ENCODE measurements at regions not wholly inside any gene's neighbourhood (a gene's known extent, or its start where the extent isn't known, plus 50 kb on each side); places are given as distances from the start of the nearest gene placed in this dataset.
"Not testable (repeated sequence)": the region's sequence is repeated elsewhere in the genome, so short reads cannot be mapped to it uniquely, and the experiment has no call there.

DNA sequence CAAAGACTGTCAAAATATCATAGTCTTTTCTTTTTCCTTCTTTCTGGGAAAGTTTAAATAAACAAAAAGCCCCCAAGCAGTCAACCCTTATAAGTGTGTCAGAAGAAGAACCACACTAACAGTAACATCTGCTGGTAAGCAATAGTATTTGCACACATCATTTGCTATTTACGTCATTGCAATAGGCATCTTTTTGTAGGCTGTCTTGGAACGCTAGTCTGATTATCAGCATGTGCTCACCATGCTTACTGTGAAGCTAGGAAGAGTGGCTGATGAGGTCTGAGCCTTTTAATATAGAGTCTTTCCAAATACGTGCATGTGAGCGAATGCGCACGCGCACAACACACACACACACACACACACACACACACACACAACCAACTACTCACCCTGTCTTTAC lies 599.0 kb upstream of the TPK1 start:
- no peak for DNase-seq

GRCh38 chr7:145431834-145432233 lies 596.0 kb upstream of the TPK1 start:
- no peak for DNase-seq

DNA sequence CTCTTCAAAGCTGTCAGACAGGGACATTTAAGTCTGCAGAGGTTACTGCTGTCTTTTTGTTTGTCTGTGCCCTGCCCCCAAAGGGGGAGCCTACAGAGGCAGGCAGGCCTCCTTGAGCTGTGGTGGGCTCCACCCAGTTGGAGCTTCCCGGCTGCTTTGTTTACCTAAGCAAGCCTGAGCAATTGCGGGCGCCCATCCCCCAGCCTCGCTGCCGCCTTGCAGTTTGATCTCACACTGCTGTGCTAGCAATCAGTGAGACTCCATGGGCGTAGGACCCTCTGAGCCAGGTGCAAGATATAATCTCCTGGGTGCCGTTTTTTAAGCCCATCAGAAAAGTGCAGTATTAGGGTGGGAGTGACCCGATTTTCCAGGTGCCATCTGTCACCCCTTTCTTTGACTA lies 582.6 kb upstream of the TPK1 start:
- not testable (repeated sequence) for DNase-seq

DNA sequence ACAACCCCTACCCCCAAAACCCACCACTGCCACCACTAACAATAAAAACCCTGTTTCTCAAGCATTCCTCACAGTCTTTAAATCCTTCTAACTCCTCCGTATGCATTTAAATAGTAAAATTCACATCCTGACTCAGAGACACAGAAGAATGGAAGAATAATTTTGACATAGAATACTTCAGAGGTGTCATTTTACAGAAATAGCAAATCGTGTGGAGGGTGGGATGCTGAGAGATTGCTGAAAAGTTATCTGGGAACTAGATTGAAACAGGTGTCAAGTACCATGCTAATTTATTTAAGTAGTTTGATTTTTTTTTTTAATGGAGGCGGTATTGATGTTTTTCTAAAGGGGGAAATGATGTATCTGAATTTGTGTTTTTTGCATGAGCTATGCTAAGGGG lies 575.2 kb upstream of the TPK1 start:
- no peak for DNase-seq

DNA sequence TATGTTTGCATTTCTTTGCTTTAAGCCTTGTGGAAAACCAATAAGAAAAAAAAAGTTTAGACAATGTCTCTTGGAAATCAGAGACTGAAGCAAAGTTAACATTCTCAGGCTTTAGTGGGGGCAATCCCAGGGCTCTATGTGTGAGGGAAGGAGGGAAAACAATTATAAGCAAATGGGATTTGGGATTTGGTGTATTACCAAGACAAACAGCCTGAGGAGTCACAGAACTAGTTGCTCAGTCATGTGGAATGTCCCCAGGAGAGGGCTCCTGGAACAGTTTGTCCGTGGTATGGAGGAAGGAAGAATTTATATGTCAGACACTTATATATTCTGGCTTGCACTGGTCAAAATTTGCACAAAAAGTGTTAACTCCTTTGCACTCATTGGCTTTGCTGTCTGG lies 562.9 kb upstream of the TPK1 start:
- no peak for DNase-seq

- DNase-seq = no peak
Measured at GRCh38 chr7:145394126-145394525, 558.3 kb upstream of the TPK1 start.

GRCh38 chr7:145382762-145383161 lies 546.9 kb upstream of the TPK1 start:
- DNase-seq = no peak

DNA sequence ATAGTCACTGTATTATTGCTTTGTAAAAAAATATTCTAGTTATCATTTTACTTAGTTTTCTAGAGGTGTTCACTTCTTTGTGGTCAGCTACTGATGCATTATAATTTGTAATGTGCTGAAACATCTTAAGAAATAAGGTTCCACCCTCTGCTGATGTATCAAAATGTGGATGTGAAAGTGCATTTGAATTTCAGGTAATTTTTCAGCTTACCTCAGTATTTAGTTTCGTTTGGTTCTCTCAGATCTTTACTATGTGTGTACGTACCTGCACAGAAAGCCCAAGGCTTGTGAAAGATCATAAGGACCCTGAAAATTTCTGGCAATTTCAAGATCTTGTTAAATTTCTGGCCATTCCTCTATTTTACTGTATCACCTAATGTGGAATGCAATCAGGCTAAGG lies 542.3 kb upstream of the TPK1 start:
- DNase-seq = no peak

- DNase-seq = no peak
Measured at GRCh38 chr7:145360511-145361100, 524.8 kb upstream of the TPK1 start.

DNA sequence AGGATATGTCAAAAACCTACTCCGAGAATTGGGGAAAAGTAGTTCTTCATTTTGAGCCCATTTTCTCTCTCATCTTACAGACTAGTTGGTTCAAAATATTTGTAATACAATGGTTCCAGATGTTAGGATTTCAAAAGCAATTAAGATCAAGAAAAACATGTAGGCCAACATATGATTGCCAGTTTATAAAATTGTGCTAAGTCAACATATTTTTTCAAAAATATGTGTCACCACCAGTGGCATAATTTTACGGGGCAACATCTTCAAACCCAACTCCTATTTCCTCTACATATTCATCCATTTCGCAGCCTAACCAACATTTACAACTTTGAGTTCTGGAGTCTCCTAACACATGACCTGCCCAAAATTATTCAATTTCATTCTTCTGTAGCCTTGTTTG lies 514.5 kb upstream of the TPK1 start:
- no peak for DNase-seq

- not testable (repeated sequence) for DNase-seq
Measured at GRCh38 chr7:145349452-145349851, 513.6 kb upstream of the TPK1 start.

DNA sequence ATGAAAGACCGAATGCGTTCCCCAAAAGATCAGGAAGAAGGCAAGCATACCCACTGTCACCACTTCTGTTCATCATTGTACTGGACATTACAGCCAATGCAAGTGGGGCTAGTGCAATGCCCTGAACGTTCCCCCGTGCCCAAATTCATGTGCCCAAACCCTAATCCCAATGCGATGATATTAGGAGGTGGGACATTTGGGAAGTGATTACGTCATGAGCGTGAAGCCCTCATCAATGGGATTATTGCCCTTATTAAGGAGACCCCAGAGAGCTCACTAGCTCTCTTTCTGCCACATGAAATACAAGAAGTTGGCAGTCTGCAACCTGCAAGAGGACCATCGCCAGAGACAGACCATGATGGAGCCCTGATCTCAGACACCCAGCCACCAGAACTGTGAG lies 511.4 kb upstream of the TPK1 start:
- DNase-seq = no peak

GRCh38 chr7:145339319-145339718 lies 503.5 kb upstream of the TPK1 start:
- DNase-seq = no peak

- no peak for DNase-seq
Measured at GRCh38 chr7:145331522-145331921, 495.7 kb upstream of the TPK1 start.

DNA sequence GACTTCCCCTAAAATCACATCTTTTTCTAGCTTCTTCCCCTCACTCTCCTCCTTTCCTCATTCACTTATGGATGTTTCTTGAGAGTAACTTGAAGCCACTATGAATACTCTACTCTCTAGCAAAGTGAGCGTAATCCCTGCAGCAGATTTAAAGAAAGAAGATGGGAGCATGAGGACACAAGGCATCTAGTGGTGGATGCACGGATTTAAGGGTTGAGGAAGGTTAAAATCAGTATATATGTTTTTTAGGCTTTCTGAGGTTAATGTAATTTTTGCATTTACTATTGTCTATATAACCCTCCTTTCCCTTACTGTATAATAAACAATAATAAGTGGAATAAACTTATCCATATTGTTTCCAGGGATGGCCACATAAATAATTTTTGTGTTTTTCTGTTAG lies 495.2 kb upstream of the TPK1 start:
- no peak for DNase-seq

DNA sequence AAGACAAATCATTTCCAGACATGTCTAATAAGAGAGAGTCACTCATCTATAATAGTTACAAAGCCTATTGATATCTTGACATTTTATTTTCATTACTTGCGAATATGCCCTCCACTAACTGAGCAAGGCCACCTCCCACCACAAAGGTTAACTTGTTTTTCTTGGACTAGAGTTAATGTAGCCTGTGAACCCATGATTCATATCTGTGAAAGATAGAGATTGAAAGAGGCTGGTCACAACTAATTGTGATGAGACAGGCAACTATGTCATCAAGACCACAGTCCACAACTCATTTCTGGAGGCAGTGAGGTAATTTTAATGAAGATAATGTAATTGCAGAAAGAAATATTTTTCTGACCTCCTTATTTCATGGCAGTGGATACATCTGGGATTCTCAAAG lies 491.8 kb upstream of the TPK1 start:
- no peak for DNase-seq

GRCh38 chr7:145324081-145324480 lies 488.2 kb upstream of the TPK1 start:
- DNase-seq = no peak

DNA sequence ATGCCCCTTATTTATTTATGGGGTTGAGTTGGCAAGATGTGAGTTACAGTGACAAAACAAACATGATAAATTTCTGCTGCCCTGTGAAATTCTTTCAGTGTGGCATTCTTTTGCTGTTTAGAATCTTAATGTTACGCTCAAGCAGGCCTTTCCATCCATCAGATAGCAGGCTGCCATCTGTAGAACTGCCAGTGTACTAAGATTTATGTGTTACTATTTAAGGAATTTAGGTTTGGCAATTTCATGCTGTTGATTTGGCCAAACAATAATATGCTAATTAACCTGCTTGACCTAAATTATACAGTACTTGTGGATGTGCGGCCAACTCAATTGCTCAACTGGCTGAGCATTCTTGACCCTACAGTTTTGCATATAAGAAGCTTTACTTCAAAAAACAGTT lies 477.7 kb upstream of the TPK1 start:
- no peak for DNase-seq

DNA sequence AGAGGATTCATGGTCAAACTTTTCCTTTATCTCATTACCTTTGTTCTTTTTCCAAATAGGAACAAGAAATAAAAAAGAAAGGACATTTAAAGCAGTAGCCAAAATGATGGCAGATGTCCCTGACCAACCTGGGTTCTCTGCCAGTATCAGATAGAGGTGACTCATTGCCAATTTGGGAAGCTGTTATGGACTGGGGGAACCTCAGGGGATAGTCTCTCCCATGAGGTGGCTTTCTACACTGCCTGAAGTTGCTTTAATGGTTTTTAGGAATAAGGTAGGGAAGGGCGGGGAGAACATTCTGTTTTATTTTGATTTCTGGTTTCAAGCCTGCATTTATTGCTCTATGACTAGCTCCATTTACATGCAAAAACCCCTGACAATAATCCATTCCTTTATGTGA lies 457.9 kb upstream of the TPK1 start:
- DNase-seq = no peak

- no peak for DNase-seq
Measured at GRCh38 chr7:145293228-145293701, 457.4 kb upstream of the TPK1 start.

- DNase-seq = no peak
Measured at GRCh38 chr7:145289384-145289783, 453.5 kb upstream of the TPK1 start.

DNA sequence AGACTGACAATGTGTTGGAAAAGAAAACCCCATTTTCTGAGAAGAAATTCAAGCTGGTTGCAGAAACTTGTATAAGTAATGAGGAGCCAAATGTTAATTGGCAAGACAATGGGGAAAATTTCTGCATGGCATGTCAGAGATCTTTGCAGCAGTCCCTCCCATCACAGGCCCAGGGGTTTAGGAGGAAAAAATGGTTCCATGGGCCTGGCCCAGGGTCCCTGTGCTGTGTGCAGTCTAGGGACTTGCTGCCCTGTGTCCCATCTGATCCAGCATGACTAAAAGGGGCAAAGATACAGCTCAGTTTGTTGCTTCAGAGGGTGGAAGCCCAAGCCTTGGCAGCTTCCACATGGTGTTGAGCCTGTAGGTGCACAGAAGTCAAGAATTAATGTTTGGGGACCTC lies 440.3 kb upstream of the TPK1 start:
- no peak for DNase-seq

- no peak for DNase-seq
Measured at GRCh38 chr7:145269418-145270161, 433.7 kb upstream of the TPK1 start.

- no peak for DNase-seq
Measured at GRCh38 chr7:145265180-145265579, 429.3 kb upstream of the TPK1 start.

DNA sequence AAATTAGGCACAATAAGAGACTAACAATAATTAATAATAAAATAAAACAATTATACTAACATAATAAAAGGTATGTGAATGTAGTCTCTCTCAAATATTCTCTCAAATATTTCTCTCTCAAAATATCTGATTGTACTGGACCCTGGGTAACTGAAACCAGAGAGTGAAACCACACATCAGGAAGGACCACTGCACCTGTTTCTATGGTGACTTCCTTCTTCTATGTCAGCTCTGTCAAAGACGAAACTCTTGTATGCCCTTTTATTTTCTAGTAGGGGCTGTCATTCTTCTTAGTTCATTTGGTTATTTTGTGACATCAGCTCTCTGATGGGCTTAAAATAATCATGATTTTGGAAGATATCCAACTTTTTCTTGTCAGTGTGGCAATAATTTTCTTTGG lies 428.0 kb upstream of the TPK1 start:
- DNase-seq = no peak

Measured in activated gamma-delta T cell treated with Interleukin-2 at 50 U/mL for 16 hours (primary cell).